ENCODE measurements at regions not wholly inside any gene's neighbourhood (a gene's known extent, or its start where the extent isn't known, plus 50 kb on each side); places are given as distances from the start of the nearest gene placed in this dataset.

DNA sequence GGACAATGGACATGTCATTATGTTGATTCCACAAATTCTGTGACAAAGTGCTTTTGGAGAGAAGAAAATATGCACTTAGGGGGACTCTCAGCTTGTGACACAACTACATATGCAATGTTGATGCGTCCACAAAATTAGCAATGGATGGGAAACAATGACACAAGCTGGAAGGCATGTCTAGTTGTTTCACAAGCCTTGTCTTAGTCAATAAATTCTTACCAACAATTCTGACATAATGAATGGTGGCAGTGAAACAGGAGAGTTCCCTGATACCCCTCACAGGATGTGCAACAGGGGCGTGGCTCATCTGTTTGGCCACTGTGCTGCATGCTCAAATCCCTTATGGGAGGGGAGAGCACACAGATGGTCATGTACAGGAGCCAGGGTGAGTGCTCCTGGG lies 347.2 kb upstream of the DLGAP1 start:
- Mint-ChIP-seq H3K27ac (no peak overlapping the region), H3K36me3 (no peaks in the 10 kb centered on the region), H3K27me3 (ENCODE audit: low read depth in 3 of 3) (no peaks in the 10 kb centered on the region), H3K4me1 (no peaks in the 10 kb centered on the region), H3K4me3 (no peak overlapping the region), H3K9me3 (peaks cover 5 to 17% (median 10%) of the 10 kb centered on the region in 7 donors)
- intact Hi-C loops (cut with micrococcal nuclease), result no loop called here
- H3K36me3 ChIP-seq (replicated peaks in 1 of 2; ENCODE audit: control insufficient read depth in 1 of 2, insufficient read depth in 2 of 2, low read length in 2 of 2), result no peaks in the 10 kb centered on the region
- no peaks in the 10 kb centered on the region for H3K27me3 ChIP-seq (ENCODE audit: control insufficient read depth in 2 of 2, insufficient read depth in 2 of 2, low read length in 2 of 2)
- H3K4me3 ChIP-seq (replicated peaks in 1 of 3; ENCODE audit: low read depth in 2 of 3, low read length in 3 of 3), result no peak overlapping the region
- H3K4me2 ChIP-seq (replicated peaks; ENCODE audit: extremely low read depth, low read length, poor library complexity, severe bottlenecking), result no peak overlapping the region
- H3K79me2 ChIP-seq (ENCODE audit: insufficient read depth, low read length), result no peaks in the 10 kb centered on the region
- peaks cover 17% of the 10 kb centered on the region in 2 donors for H3K9me3 ChIP-seq (replicated peaks in 1 of 2; ENCODE audit: control insufficient read depth in 1 of 2, insufficient read depth in 1 of 2, low read length in 2 of 2)
- no peaks in the 10 kb centered on the region for H3K4me1 ChIP-seq (ENCODE audit: control insufficient read depth in 1 of 2, insufficient read depth in 2 of 2, low read length in 2 of 2)
- H3K9ac ChIP-seq (ENCODE audit: insufficient read depth, low read length, poor library complexity, severe bottlenecking), result no peak overlapping the region
- H2AFZ ChIP-seq (ENCODE audit: insufficient read depth, low read depth, low read length, poor library complexity, severe bottlenecking), result no peak overlapping the region
- WGBS (ENCODE audit: insufficient coverage), result 81% methylated on average over 2 of the region's 2 CpGs
- no peak overlapping the region for H3K27ac ChIP-seq (ENCODE audit: low read depth in 1 of 2, low read length in 2 of 2)
- H4K20me1 ChIP-seq (ENCODE audit: insufficient read depth, low read length), result no peaks in the 10 kb centered on the region
- TF ChIP-seq, protein P1, sequence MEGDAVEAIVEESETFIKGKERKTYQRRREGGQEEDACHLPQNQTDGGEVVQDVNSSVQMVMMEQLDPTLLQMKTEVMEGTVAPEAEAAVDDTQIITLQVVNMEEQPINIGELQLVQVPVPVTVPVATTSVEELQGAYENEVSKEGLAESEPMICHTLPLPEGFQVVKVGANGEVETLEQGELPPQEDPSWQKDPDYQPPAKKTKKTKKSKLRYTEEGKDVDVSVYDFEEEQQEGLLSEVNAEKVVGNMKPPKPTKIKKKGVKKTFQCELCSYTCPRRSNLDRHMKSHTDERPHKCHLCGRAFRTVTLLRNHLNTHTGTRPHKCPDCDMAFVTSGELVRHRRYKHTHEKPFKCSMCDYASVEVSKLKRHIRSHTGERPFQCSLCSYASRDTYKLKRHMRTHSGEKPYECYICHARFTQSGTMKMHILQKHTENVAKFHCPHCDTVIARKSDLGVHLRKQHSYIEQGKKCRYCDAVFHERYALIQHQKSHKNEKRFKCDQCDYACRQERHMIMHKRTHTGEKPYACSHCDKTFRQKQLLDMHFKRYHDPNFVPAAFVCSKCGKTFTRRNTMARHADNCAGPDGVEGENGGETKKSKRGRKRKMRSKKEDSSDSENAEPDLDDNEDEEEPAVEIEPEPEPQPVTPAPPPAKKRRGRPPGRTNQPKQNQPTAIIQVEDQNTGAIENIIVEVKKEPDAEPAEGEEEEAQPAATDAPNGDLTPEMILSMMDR (IDR thresholded peaks at IDR 0.05), result no peak
- no peak for DNase-seq

DNA sequence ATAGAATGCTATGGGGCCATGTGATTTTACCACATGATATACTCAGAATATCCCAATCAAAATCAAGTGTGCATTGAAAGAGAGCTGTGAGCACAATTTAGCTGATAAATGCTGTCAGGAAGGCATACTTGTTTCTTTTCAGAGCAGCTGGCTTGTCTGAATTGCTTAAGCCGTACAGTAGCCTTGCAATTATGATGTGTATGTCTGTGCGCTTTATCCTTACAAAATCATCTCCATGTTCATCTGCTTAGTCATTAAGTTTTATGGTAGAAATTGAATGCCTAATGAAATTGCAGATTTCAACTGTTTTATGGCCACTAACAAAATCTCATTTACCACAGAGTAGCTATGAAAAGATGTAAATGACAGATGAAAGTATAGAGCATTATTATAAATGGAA lies 346.0 kb upstream of the DLGAP1 start:
- no peak overlapping the region for H3K4me2 ChIP-seq (replicated peaks; ENCODE audit: extremely low read depth, low read length, poor library complexity, severe bottlenecking)
- H2AFZ ChIP-seq (ENCODE audit: insufficient read depth, low read depth, low read length, poor library complexity, severe bottlenecking), result no peak overlapping the region
- H4K20me1 ChIP-seq (ENCODE audit: insufficient read depth, low read length), result no peaks in the 10 kb centered on the region
- DNase-seq, result no peak
- H3K27ac ChIP-seq (ENCODE audit: low read depth in 1 of 2, low read length in 2 of 2), result no peak overlapping the region
- no peaks in the 10 kb centered on the region for H3K36me3 Mint-ChIP-seq
- H3K27me3 Mint-ChIP-seq (ENCODE audit: low read depth in 3 of 3), result no peaks in the 10 kb centered on the region
- no peak overlapping the region for H3K4me3 Mint-ChIP-seq
- H3K4me3 ChIP-seq (replicated peaks in 1 of 3; ENCODE audit: low read depth in 2 of 3, low read length in 3 of 3), result no peak overlapping the region
- no peaks in the 10 kb centered on the region for H3K36me3 ChIP-seq (replicated peaks in 1 of 2; ENCODE audit: control insufficient read depth in 1 of 2, insufficient read depth in 2 of 2, low read length in 2 of 2)
- H3K27ac Mint-ChIP-seq, result no peak overlapping the region
- H3K9me3 ChIP-seq (replicated peaks in 1 of 2; ENCODE audit: control insufficient read depth in 1 of 2, insufficient read depth in 1 of 2, low read length in 2 of 2), result peaks cover 17% of the 10 kb centered on the region in 2 donors
- peaks cover 5 to 17% (median 10%) of the 10 kb centered on the region in 7 donors for H3K9me3 Mint-ChIP-seq
- H3K4me1 Mint-ChIP-seq, result no peaks in the 10 kb centered on the region
- no peaks in the 10 kb centered on the region for H3K79me2 ChIP-seq (ENCODE audit: insufficient read depth, low read length)
- H3K27me3 ChIP-seq (ENCODE audit: control insufficient read depth in 2 of 2, insufficient read depth in 2 of 2, low read length in 2 of 2), result no peaks in the 10 kb centered on the region
- H3K4me1 ChIP-seq (ENCODE audit: control insufficient read depth in 1 of 2, insufficient read depth in 2 of 2, low read length in 2 of 2), result no peaks in the 10 kb centered on the region
- TF ChIP-seq, protein P1 (IDR thresholded peaks at IDR 0.05), result no peak
- intact Hi-C loops (cut with micrococcal nuclease), result no loop called here
- H3K9ac ChIP-seq (ENCODE audit: insufficient read depth, low read length, poor library complexity, severe bottlenecking), result no peak overlapping the region
- WGBS (ENCODE audit: insufficient coverage), result no CpG with 5 or more reads among the region's 2 CpGs
